Panc1 (cell line): ENCODE measurements at regions not wholly inside any gene's neighbourhood (a gene's known extent, or its start where the extent isn't known, plus 50 kb on each side); places are given as distances from the start of the nearest gene placed in this dataset.

Experiments
- ATAC-seq: fragments of 200-7000 bp; cut with Tn5 transposase; 2 replicates; pipeline ENCODE4 v1.9.1; 2020; ENCODE audit warnings: mild to moderate bottlenecking, moderate library complexity
- BruUV-seq: library from RNA; stranded (reverse); fragments of 400-500 nt; replicated peaks from 2 replicates; lab custom pipeline; 2021; lab: Mats Ljungman, UMichigan
- CTCF ChIA-PET: fragments of 300-600 bp; sonication (Branson Sonifier 250); formaldehyde crosslinking; loops from one replicate; lab custom pipeline; 2022; ENCODE audit warnings: antibody characterized with exemption; lab: Charles Lee
- POLR2A ChIA-PET: fragments of 300-600 bp; sonication (Branson Sonifier 250); formaldehyde crosslinking; loops from one replicate; lab custom pipeline; 2022; ENCODE audit warnings: antibody characterized with exemption; lab: Charles Lee
- DNase-seq: peaks from one replicate; pipeline ENCODE4 v3.0.0-alpha.2; 2010; ENCODE audit warnings: low read depth, low spot score
- H3K27ac ChIP-seq: 2 replicates; pipeline ENCODE4 v1.5.1; 2011; ENCODE audit warnings: mild to moderate bottlenecking, low read length, inconsistent platforms
- H3K27me3 ChIP-seq: fragments of 200-500 bp; sonication (Bioruptor generic); 2 replicates; pipeline ENCODE4 v1.6.0; 2014; ENCODE audit warnings: low read length, inconsistent platforms; ENCODE audit not compliant: control insufficient read depth, insufficient read depth
- H3K36me3 ChIP-seq: fragments of 200-500 bp; sonication (Bioruptor generic); 2 replicates; pipeline ENCODE4 v1.5.1; 2014; ENCODE audit warnings: inconsistent platforms, mild to moderate bottlenecking, low read length, moderate library complexity; ENCODE audit not compliant: control insufficient read depth, insufficient read depth
- H3K4me1 ChIP-seq: 2 replicates; pipeline ENCODE4 v1.5.1; 2011; ENCODE audit warnings: inconsistent platforms, mild to moderate bottlenecking, low read length, moderate library complexity; ENCODE audit not compliant: control insufficient read depth, insufficient read depth
- H3K4me3 ChIP-seq, 2 experiments: 2 replicates each; pipeline ENCODE4 v1.5.1; 2011 to 2012; ENCODE audit warnings: low read depth in 2 of 2, low read length in 2 of 2, mild to moderate bottlenecking in 2 of 2, inconsistent platforms in 1 of 2, moderate library complexity in 1 of 2
- H3K9me3 ChIP-seq: fragments of 200-500 bp; sonication (Bioruptor generic); 2 replicates; pipeline ENCODE4 v1.5.1; 2014; ENCODE audit warnings: low read depth, mild to moderate bottlenecking, inconsistent platforms, low read length, moderate library complexity; ENCODE audit not compliant: control insufficient read depth, insufficient read depth
- POLR2AphosphoS5 ChIP-seq: IDR thresholded peaks from 2 replicates; pipeline ENCODE4 v1.6.1; 2012; ENCODE audit warnings: mild to moderate bottlenecking, low read depth, low read length, moderate library complexity
- SIN3A ChIP-seq: IDR thresholded peaks from 2 replicates; pipeline ENCODE4 v1.6.1; 2012; ENCODE audit warnings: low read depth, mild to moderate bottlenecking, low read length, moderate library complexity, borderline replicate concordance; ENCODE audit not compliant: insufficient read depth
- TCF7L2 ChIP-seq: IDR thresholded peaks from 2 replicates; pipeline ENCODE4 v1.6.1; 2011; ENCODE audit warnings: mild to moderate bottlenecking, low read depth, low read length, inconsistent platforms
- in situ Hi-C: cut with HindIII; loops from 2 replicates; pipeline ENCODE4 v1.10.0; 2016; ENCODE audit warnings: low sequenced_read_pairs, low pct_unique_long_range_greater_than_20kb
- intact Hi-C: fragments of 100-400 bp; cut with micrococcal nuclease; formaldehyde crosslinking; loops from one replicate; pipeline ENCODE4 v1.10.0; 2022; ENCODE audit not compliant: unreplicated experiment
- TF ChIP-seq, protein P1 (sequence below), 2 experiments: IDR thresholded peaks; 2 replicates each; pipeline ENCODE4 v1.6.1; 2011 to 2012; ENCODE audit warnings: low read depth in 2 of 2, control low read depth in 1 of 2, low read length in 1 of 2, mild to moderate bottlenecking in 1 of 2, moderate library complexity in 1 of 2; ENCODE audit not compliant: insufficient read depth in 1 of 2
- TF ChIP-seq, protein P2 (sequence below): fragments of 450-650 bp; IDR thresholded peaks from 2 replicates; pipeline ENCODE4 v1.5.1; 2017; ENCODE audit warnings: mild to moderate bottlenecking

DNA sequence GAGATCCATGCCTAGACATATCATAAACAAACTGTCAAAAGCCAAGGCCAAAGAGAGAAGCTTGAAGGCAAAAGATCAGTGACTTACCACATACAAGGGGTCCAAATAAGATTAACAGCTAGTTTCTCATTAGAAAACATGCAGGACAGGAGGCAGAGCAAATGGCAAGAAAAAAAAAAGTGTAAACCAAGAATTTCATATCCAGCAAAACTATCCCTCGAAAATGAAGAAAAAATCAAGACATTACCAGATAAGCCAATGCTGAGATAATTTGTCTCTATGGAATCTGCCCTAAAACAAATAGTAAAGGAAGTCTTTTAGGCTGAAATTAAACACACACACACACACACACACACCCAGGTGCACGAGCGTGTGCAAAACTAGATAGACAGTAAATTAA is 99.6 kb upstream of the NSMCE3 start:
- intact Hi-C loops, result no loop called here
- Histone ChIP-seq H3K4me1 (no peaks in the 10 kb centered on the region), H3K4me3 (no peak overlapping the region), H3K36me3 (no peaks in the 10 kb centered on the region), H3K9me3 (no peaks in the 10 kb centered on the region), H3K27ac (no peak overlapping the region), H3K27me3 (no peaks in the 10 kb centered on the region)
- CTCF ChIA-PET, result no interaction called here
- DNase-seq (no peak), ATAC-seq (no peak)
- POLR2A ChIA-PET, result interaction anchor here (0.6 kb wide), 1 partner anchor 14 kb away, joined by 4 read pairs; no protein-coding TSS in a partner anchor
- BruUV-seq, result no TSS peak
- in situ Hi-C loops, result no loop called here
- TF ChIP-seq, protein P1, sequence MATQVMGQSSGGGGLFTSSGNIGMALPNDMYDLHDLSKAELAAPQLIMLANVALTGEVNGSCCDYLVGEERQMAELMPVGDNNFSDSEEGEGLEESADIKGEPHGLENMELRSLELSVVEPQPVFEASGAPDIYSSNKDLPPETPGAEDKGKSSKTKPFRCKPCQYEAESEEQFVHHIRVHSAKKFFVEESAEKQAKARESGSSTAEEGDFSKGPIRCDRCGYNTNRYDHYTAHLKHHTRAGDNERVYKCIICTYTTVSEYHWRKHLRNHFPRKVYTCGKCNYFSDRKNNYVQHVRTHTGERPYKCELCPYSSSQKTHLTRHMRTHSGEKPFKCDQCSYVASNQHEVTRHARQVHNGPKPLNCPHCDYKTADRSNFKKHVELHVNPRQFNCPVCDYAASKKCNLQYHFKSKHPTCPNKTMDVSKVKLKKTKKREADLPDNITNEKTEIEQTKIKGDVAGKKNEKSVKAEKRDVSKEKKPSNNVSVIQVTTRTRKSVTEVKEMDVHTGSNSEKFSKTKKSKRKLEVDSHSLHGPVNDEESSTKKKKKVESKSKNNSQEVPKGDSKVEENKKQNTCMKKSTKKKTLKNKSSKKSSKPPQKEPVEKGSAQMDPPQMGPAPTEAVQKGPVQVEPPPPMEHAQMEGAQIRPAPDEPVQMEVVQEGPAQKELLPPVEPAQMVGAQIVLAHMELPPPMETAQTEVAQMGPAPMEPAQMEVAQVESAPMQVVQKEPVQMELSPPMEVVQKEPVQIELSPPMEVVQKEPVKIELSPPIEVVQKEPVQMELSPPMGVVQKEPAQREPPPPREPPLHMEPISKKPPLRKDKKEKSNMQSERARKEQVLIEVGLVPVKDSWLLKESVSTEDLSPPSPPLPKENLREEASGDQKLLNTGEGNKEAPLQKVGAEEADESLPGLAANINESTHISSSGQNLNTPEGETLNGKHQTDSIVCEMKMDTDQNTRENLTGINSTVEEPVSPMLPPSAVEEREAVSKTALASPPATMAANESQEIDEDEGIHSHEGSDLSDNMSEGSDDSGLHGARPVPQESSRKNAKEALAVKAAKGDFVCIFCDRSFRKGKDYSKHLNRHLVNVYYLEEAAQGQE (IDR thresholded peaks at IDR 0.05; ENCODE audit: insufficient read depth in 1 of 2, low read depth in 2 of 2, low read length in 1 of 2), result no peak
- TF ChIP-seq SIN3A, result no peak
- TF ChIP-seq TCF7L2, result no peak
- TF ChIP-seq, protein P2, sequence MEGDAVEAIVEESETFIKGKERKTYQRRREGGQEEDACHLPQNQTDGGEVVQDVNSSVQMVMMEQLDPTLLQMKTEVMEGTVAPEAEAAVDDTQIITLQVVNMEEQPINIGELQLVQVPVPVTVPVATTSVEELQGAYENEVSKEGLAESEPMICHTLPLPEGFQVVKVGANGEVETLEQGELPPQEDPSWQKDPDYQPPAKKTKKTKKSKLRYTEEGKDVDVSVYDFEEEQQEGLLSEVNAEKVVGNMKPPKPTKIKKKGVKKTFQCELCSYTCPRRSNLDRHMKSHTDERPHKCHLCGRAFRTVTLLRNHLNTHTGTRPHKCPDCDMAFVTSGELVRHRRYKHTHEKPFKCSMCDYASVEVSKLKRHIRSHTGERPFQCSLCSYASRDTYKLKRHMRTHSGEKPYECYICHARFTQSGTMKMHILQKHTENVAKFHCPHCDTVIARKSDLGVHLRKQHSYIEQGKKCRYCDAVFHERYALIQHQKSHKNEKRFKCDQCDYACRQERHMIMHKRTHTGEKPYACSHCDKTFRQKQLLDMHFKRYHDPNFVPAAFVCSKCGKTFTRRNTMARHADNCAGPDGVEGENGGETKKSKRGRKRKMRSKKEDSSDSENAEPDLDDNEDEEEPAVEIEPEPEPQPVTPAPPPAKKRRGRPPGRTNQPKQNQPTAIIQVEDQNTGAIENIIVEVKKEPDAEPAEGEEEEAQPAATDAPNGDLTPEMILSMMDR, result no peak
- no peak for TF ChIP-seq POLR2AphosphoS5

DNA sequence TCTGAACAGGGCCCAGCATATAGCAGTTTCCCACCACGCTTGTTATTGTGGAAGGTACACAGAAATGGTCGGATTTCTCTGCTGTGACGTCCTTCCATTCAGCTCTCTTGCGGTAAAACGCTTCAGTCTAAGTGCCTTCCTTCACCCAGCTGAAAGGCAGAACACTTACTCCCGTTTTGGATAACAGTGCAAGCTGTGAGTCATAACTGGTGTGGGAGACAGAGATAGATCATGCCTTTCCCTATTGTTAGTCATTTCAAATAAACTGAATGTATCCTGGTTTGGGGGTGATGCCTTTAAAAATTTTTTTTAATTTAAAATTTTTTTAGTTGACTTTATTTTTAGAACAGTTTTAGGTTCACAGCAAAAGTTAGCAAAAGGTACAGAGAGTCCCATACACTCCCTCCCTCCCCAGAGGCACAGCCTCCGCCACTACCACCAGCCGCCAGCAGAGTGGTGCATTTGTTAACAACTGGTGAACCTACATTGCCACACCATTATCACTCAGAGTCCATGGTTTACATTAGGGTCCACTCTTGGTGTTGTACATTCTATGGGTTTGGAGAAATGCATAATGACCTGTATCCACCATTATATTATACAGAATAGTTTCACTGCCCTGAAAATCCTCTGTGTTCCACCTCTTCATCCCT is 94.9 kb upstream of the NSMCE3 start:
- ChIA-PET CTCF (interaction anchor here (0.7 kb wide), 1 partner anchor 186 kb away, joined by 4 read pairs; no protein-coding TSS in a partner anchor), POLR2A (no interaction called here)
- intact Hi-C loops (no loop called here), in situ Hi-C loops (no loop called here)
- no TSS peak for BruUV-seq
- Histone ChIP-seq H3K27ac (no peak overlapping the region), H3K27me3 (no peaks in the 10 kb centered on the region; the same call in none of the 2 replicates), H3K4me3 (no peak overlapping the region), H3K36me3 (no peaks in the 10 kb centered on the region), H3K4me1 (no peaks in the 10 kb centered on the region), H3K9me3 (no peaks in the 10 kb centered on the region)
- peak; percentile 80 for ATAC-seq
- DNase-seq, result no peak
- TF ChIP-seq POLR2AphosphoS5 (no peak), TCF7L2 (no peak), SIN3A (no peak)
- TF ChIP-seq, protein P1 (IDR thresholded peaks at IDR 0.05; ENCODE audit: insufficient read depth in 1 of 2, low read depth in 2 of 2, low read length in 1 of 2), result no peak
- TF ChIP-seq, protein P2, result peak; percentile 53
